ENCODE measurements at regions not wholly inside any gene's neighbourhood (a gene's known extent, or its start where the extent isn't known, plus 50 kb on each side); places are given as distances from the start of the nearest gene placed in this dataset.

- no peak for DNase-seq
- Histone ChIP-seq H3K9me3 (ENCODE audit: insufficient read depth, low read depth) (no peaks in the 10 kb centered on the region), H4K20me1 (ENCODE audit: insufficient read depth) (no peaks in the 10 kb centered on the region), H2AFZ (no peak overlapping the region), H3K4me1 (replicated peaks; ENCODE audit: insufficient read depth) (peaks cover 10% of the 10 kb centered on the region; the same call in 1 of the 2 replicates), H3F3A (ENCODE audit: insufficient read depth, low read depth) (no peaks in the 10 kb centered on the region), H3K79me2 (ENCODE audit: low read depth) (no peaks in the 10 kb centered on the region), H3K27ac (no peak overlapping the region), H3K4me3 (no peak overlapping the region), H3K36me3 (ENCODE audit: low read depth) (no peaks in the 10 kb centered on the region), H3K9me2 (ENCODE audit: insufficient read depth) (no peaks in the 10 kb centered on the region), H3K27me3 (ENCODE audit: insufficient read depth, low read depth) (no peaks in the 10 kb centered on the region), H3K4me2 (no peak overlapping the region)
- no peak for TF ChIP-seq EZH2 (IDR thresholded peaks at IDR 0.05; ENCODE audit: low read depth)
- TF ChIP-seq, protein P1, sequence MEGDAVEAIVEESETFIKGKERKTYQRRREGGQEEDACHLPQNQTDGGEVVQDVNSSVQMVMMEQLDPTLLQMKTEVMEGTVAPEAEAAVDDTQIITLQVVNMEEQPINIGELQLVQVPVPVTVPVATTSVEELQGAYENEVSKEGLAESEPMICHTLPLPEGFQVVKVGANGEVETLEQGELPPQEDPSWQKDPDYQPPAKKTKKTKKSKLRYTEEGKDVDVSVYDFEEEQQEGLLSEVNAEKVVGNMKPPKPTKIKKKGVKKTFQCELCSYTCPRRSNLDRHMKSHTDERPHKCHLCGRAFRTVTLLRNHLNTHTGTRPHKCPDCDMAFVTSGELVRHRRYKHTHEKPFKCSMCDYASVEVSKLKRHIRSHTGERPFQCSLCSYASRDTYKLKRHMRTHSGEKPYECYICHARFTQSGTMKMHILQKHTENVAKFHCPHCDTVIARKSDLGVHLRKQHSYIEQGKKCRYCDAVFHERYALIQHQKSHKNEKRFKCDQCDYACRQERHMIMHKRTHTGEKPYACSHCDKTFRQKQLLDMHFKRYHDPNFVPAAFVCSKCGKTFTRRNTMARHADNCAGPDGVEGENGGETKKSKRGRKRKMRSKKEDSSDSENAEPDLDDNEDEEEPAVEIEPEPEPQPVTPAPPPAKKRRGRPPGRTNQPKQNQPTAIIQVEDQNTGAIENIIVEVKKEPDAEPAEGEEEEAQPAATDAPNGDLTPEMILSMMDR (conservative IDR thresholded peaks at IDR 0.05), result no peak
- BruUV-seq (replicated peaks), result no TSS peak
- CTCF ChIA-PET, result no interaction called here
- POLR2A ChIA-PET (ENCODE audit: unreplicated experiment), result no interaction called here
- intact Hi-C loops (cut with micrococcal nuclease; ENCODE audit: unreplicated experiment), result no loop called here
These were observed 188.0 kb downstream of the CAND1 start for GRCh38 chr12:67457136-67457535.

- no peak overlapping the region for H3K27ac ChIP-seq
- H3K9me2 ChIP-seq (ENCODE audit: insufficient read depth), result no peaks in the 10 kb centered on the region
- no peaks in the 10 kb centered on the region for H3F3A ChIP-seq (ENCODE audit: insufficient read depth, low read depth)
- H3K4me3 ChIP-seq, result no peak overlapping the region
- no TSS peak for BruUV-seq (replicated peaks)
- H3K27me3 ChIP-seq (ENCODE audit: insufficient read depth, low read depth), result no peaks in the 10 kb centered on the region
- H3K36me3 ChIP-seq (ENCODE audit: low read depth), result no peaks in the 10 kb centered on the region
- H2AFZ ChIP-seq, result no peak overlapping the region
- no peaks in the 10 kb centered on the region for H3K9me3 ChIP-seq (ENCODE audit: insufficient read depth, low read depth)
- H3K79me2 ChIP-seq (ENCODE audit: low read depth), result no peaks in the 10 kb centered on the region
- TF ChIP-seq, protein P1 (conservative IDR thresholded peaks at IDR 0.05), result no peak
- TF ChIP-seq EZH2 (IDR thresholded peaks at IDR 0.05; ENCODE audit: low read depth), result no peak
- CTCF ChIA-PET, result no interaction called here
- POLR2A ChIA-PET (ENCODE audit: unreplicated experiment), result no interaction called here
- H3K4me1 ChIP-seq (replicated peaks; ENCODE audit: insufficient read depth), result peaks cover 10% of the 10 kb centered on the region; the same call in 1 of the 2 replicates
- DNase-seq, result no peak
- no peaks in the 10 kb centered on the region for H4K20me1 ChIP-seq (ENCODE audit: insufficient read depth)
- H3K4me2 ChIP-seq, result no peak overlapping the region
- intact Hi-C loops (cut with micrococcal nuclease; ENCODE audit: unreplicated experiment), result no loop called here
These were observed 188.9 kb downstream of the CAND1 start for GRCh38 chr12:67457778-67458665.

DNA sequence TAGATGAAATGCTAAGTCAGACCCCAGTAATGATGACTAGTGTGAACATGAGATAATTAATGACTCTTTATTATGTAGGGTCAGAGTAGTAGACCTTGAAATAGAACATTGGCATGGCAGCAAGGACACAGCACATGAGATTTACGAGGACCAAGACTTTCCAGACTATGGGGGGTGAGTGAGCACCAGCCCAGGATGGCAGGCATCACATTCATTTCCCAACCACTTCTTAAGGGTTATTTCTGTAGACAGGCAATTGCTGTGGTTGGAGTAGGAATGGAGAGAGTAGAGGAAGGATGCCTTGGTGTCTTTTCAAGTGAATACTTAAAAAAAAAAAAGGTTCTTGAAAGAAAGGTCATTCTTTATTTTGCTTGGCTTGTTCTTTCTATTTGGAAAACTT is 189.4 kb upstream of the DYRK2 start:
- ChIA-PET POLR2A (ENCODE audit: unreplicated experiment) (no interaction called here), CTCF (no interaction called here)
- Histone ChIP-seq H3K36me3 (ENCODE audit: low read depth) (no peaks in the 10 kb centered on the region), H3K27me3 (ENCODE audit: insufficient read depth, low read depth) (no peaks in the 10 kb centered on the region), H3K27ac (no peak overlapping the region), H3K9me3 (ENCODE audit: insufficient read depth, low read depth) (no peaks in the 10 kb centered on the region), H4K20me1 (ENCODE audit: insufficient read depth) (no peaks in the 10 kb centered on the region), H3K9me2 (ENCODE audit: insufficient read depth) (no peaks in the 10 kb centered on the region), H2AFZ (no peak overlapping the region), H3K4me1 (replicated peaks; ENCODE audit: insufficient read depth) (peaks cover 10% of the 10 kb centered on the region; the same call in 1 of the 2 replicates), H3K4me2 (no peak overlapping the region), H3K4me3 (no peak overlapping the region), H3F3A (ENCODE audit: insufficient read depth, low read depth) (no peaks in the 10 kb centered on the region), H3K79me2 (ENCODE audit: low read depth) (no peaks in the 10 kb centered on the region)
- no TSS peak for BruUV-seq (replicated peaks)
- no peak for DNase-seq
- no peak for TF ChIP-seq EZH2 (IDR thresholded peaks at IDR 0.05; ENCODE audit: low read depth)
- TF ChIP-seq, protein P1 (conservative IDR thresholded peaks at IDR 0.05), result no peak
- intact Hi-C loops (cut with micrococcal nuclease; ENCODE audit: unreplicated experiment), result no loop called here
